OCI-LY1 (cell line): ENCODE measurements at regions not wholly inside any gene's neighbourhood (a gene's known extent, or its start where the extent isn't known, plus 50 kb on each side); places are given as distances from the start of the nearest gene placed in this dataset.

Experiments used
- H2AFZ ChIP-seq: fragments of 200-600 bp; sonication (generic), shearing (Covaris generic); 2 replicates; pipeline ENCODE4 v1.6.0; 2014; ENCODE audit warnings: antibody characterized with exemption, mild to moderate bottlenecking, low read length
- H3F3A ChIP-seq: fragments of 200-600 bp; sonication (generic), shearing (Covaris generic); 2 replicates; pipeline ENCODE4 v1.6.0; 2014; ENCODE audit warnings: mild to moderate bottlenecking, antibody characterized with exemption, low read length, moderate library complexity; ENCODE audit not compliant: insufficient read depth
- H3K27ac ChIP-seq: fragments of 200-600 bp; sonication (generic); 2 replicates; pipeline ENCODE4 v1.5.1; 2014; ENCODE audit warnings: low read length, mixed run types, mild to moderate bottlenecking, low read depth; ENCODE audit not compliant: poor library complexity, severe bottlenecking
- H3K27me3 ChIP-seq: fragments of 200-600 bp; sonication (generic); 2 replicates; pipeline ENCODE4 v1.6.0; 2014; ENCODE audit warnings: antibody characterized with exemption, mild to moderate bottlenecking, low read length, moderate library complexity; ENCODE audit not compliant: insufficient read depth
- H3K36me3 ChIP-seq: fragments of 200-600 bp; sonication (generic); 2 replicates; pipeline ENCODE4 v1.6.1; 2014; ENCODE audit warnings: mild to moderate bottlenecking, antibody characterized with exemption, low read length, moderate library complexity, mixed read lengths; ENCODE audit not compliant: insufficient read depth
- H3K4me1 ChIP-seq: fragments of 200-600 bp; sonication (generic); 2 replicates; pipeline ENCODE4 v1.5.1; 2014; ENCODE audit warnings: mild to moderate bottlenecking, low read length, moderate library complexity; ENCODE audit not compliant: insufficient read depth, severe bottlenecking
- H3K4me2 ChIP-seq: fragments of 200-600 bp; sonication (generic), shearing (Covaris generic); 2 replicates; pipeline ENCODE4 v1.6.1; 2014; ENCODE audit warnings: low read length
- H3K4me3 ChIP-seq: fragments of 200-600 bp; sonication (generic); 2 replicates; pipeline ENCODE4 v1.5.1; 2014; ENCODE audit warnings: low read length, low read depth, mild to moderate bottlenecking, mixed read lengths; ENCODE audit not compliant: poor library complexity, severe bottlenecking
- H3K79me2 ChIP-seq: fragments of 200-600 bp; shearing (Covaris generic); 2 replicates; pipeline ENCODE4 v1.6.1; 2016; ENCODE audit warnings: mixed run types, low read length, mixed read lengths; ENCODE audit not compliant: insufficient read depth
- H3K9ac ChIP-seq: fragments of 200-600 bp; sonication (generic), shearing (Covaris generic); 2 replicates; pipeline ENCODE4 v1.6.1; 2014; ENCODE audit warnings: mild to moderate bottlenecking, low read length, mixed read lengths
- H3K9me2 ChIP-seq: fragments of 200-600 bp; sonication (generic), shearing (Covaris generic); 2 replicates; pipeline ENCODE4 v1.6.1; 2014; ENCODE audit warnings: low read depth, mild to moderate bottlenecking, low read length, mixed read lengths
- H3K9me3 ChIP-seq: fragments of 200-600 bp; shearing (Covaris generic); 2 replicates; pipeline ENCODE4 v1.6.1; 2014; ENCODE audit warnings: low read length, mixed read lengths
- H4K20me1 ChIP-seq: fragments of 200-600 bp; sonication (generic), shearing (Covaris generic); 2 replicates; pipeline ENCODE4 v1.6.0; 2016; ENCODE audit warnings: mild to moderate bottlenecking, low read length; ENCODE audit not compliant: insufficient read depth
- EZH2 ChIP-seq: fragments of 200-600 bp; sonication (generic), shearing (Covaris generic); IDR thresholded peaks from 2 replicates; pipeline ENCODE4 v1.8.0; 2017; ENCODE audit warnings: borderline replicate concordance, mixed run types, mild to moderate bottlenecking, antibody characterized with exemption, low read length, moderate library complexity, mixed read lengths
- TF ChIP-seq, protein P1 (sequence below): fragments of 200-600 bp; sonication (generic), shearing (Covaris generic); IDR thresholded peaks from 2 replicates; pipeline ENCODE4 v1.5.1; 2017; ENCODE audit warnings: mild to moderate bottlenecking, antibody characterized with exemption, low read length, moderate library complexity, mixed read lengths

DNA sequence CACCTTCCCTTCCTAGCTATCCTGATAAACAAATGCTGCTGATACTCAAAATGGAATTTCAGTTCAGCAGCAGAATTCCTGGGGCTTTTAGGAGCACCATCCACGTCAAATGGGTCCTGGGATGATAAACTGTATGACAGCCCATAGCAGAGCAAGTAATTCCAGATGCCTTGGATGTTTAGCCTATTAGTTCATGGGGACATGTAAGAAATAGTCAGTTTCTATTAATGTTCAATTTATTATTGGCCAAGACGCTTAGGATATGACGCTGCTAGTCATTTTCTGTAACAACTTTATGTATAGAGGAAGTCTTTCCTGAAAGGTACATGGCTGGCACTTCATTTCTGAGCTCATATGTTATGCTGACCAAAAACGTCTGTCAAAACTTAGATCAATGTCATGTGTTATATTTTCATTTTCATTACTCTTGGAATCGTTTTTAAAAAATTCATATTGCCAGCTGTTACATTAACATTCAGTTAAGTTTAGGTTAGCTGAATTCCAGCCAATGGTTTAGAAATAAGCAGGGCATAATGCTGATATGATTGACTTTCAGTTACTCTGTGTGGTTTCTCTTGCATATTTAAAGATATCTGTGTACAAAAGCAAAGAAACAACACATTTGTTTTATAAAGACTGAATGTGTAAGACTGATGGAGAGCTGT, 243.8 kb downstream of the CSNK1G3 start:
- no peak overlapping the region for H3K27ac ChIP-seq
- no peak for TF ChIP-seq EZH2
- TF ChIP-seq, protein P1, sequence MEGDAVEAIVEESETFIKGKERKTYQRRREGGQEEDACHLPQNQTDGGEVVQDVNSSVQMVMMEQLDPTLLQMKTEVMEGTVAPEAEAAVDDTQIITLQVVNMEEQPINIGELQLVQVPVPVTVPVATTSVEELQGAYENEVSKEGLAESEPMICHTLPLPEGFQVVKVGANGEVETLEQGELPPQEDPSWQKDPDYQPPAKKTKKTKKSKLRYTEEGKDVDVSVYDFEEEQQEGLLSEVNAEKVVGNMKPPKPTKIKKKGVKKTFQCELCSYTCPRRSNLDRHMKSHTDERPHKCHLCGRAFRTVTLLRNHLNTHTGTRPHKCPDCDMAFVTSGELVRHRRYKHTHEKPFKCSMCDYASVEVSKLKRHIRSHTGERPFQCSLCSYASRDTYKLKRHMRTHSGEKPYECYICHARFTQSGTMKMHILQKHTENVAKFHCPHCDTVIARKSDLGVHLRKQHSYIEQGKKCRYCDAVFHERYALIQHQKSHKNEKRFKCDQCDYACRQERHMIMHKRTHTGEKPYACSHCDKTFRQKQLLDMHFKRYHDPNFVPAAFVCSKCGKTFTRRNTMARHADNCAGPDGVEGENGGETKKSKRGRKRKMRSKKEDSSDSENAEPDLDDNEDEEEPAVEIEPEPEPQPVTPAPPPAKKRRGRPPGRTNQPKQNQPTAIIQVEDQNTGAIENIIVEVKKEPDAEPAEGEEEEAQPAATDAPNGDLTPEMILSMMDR, result no peak
- no peaks in the 10 kb centered on the region for H3K36me3 ChIP-seq
- H3K27me3 ChIP-seq, result no peaks in the 10 kb centered on the region
- no peaks in the 10 kb centered on the region for H3K9me2 ChIP-seq
- peaks cover 5% of the 10 kb centered on the region for H3K4me1 ChIP-seq
- no peaks in the 10 kb centered on the region for H3K79me2 ChIP-seq
- no peak overlapping the region for H3K9ac ChIP-seq
- no peaks in the 10 kb centered on the region for H4K20me1 ChIP-seq
- 0 out of 2 replicates have a peak overlapping the region, but pooled peaks have one; percentile 73 for H2AFZ ChIP-seq
- no peaks in the 10 kb centered on the region for H3F3A ChIP-seq
- no peak overlapping the region for H3K4me2 ChIP-seq
- no peaks in the 10 kb centered on the region for H3K9me3 ChIP-seq
- H3K4me3 ChIP-seq, result no peak overlapping the region

DNA sequence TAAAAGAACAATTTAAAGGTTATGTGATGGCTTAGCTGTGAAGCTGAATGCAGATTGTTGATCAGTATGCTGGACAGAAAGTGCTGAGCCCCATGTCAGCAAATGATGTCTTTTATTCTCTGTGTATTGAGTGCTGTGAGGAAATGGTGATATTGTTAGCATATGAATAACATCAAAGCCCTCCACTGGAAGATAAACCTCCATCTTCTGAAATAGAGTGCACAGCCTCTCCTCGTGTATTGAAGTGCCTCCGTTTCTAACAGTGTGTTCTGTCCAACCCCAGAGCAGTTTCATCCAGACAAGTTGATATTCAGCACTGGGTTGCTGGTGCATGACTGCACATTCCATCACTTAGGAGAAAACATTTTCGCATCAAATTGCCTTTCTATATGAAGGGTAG, 242.9 kb downstream of the CSNK1G3 start:
- H3K4me3 ChIP-seq, result no peak overlapping the region
- H2AFZ ChIP-seq, result no peak overlapping the region
- no peaks in the 10 kb centered on the region for H4K20me1 ChIP-seq
- H3K36me3 ChIP-seq, result no peaks in the 10 kb centered on the region
- no peak for TF ChIP-seq EZH2
- TF ChIP-seq, protein P1, result no peak
- H3K27ac ChIP-seq, result no peak overlapping the region
- no peaks in the 10 kb centered on the region for H3K9me3 ChIP-seq
- H3K79me2 ChIP-seq, result no peaks in the 10 kb centered on the region
- H3K4me2 ChIP-seq, result no peak overlapping the region
- no peak overlapping the region for H3K9ac ChIP-seq
- H3F3A ChIP-seq, result no peaks in the 10 kb centered on the region
- H3K9me2 ChIP-seq, result no peaks in the 10 kb centered on the region
- H3K4me1 ChIP-seq, result peaks cover 5% of the 10 kb centered on the region
- no peaks in the 10 kb centered on the region for H3K27me3 ChIP-seq

DNA sequence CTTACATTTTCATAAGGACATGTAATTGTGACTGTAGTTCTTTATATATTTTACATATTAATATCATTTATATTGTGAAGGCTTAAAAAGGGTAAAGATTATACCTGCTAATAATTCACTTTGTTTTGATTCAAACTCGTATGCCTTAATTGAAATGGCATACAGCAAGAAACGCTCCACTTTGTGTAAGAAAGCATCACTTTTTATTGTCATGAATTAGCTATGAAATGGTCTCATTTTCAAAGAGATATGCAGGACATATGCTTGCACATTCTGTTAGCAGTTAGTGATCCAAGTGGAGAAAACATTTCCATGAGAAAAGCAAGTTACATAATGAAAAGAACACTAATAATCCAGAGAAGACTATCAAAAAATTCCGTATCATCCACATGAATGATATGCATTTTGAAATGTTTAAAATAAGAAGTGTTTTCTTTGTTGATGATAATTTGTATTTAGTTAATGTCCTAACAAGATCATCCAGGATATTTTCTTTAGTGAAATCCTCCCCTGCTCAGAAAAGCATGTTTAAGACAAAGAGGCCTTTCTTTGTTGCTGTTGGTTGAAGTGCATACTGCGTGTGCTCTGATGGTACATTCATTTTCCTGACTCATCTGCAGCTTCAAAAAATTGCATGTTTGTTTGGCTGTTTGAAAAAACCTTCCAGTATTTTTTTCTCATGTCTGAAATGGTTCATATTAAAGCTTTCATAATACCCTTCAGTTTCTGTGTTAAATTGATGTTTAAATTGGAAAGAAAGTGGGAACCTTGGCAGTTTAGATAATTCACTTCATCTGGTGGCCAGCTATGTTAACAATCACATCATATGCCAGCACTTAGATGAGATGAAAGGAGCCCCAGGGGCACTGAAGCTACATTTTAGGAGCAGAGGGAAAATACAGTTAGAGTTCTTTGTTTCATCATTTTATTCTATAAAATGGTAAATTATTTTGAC, 242.2 kb downstream of the CSNK1G3 start:
- Histone ChIP-seq H3K9me2 (no peaks in the 10 kb centered on the region), H4K20me1 (no peaks in the 10 kb centered on the region), H3K4me3 (no peak overlapping the region), H3K27me3 (no peaks in the 10 kb centered on the region), H3K9ac (no peak overlapping the region), H3K27ac (no peak overlapping the region), H3K9me3 (no peaks in the 10 kb centered on the region), H3K4me2 (no peak overlapping the region), H3K36me3 (no peaks in the 10 kb centered on the region), H3F3A (no peaks in the 10 kb centered on the region), H3K4me1 (peaks cover 5% of the 10 kb centered on the region), H2AFZ (0 out of 2 replicates have a peak overlapping the region, but pooled peaks have one; percentile 10), H3K79me2 (no peaks in the 10 kb centered on the region)
- TF ChIP-seq EZH2, result no peak
- TF ChIP-seq, protein P1, result no peak
